A673 (cell line): ENCODE measurements at regions not wholly inside any gene's neighbourhood (a gene's known extent, or its start where the extent isn't known, plus 50 kb on each side); places are given as distances from the start of the nearest gene placed in this dataset.

Experiments
- BruUV-seq: library from RNA; stranded (reverse); fragments of 400-500 nt; replicated peaks from 2 replicates; lab custom pipeline; 2021; lab: Mats Ljungman, UMichigan
- CTCF ChIA-PET: fragments of 300-600 bp; sonication (Branson Sonifier 250); formaldehyde crosslinking; loops from one replicate; lab custom pipeline; 2022; ENCODE audit warnings: antibody characterized with exemption; lab: Charles Lee
- POLR2A ChIA-PET: fragments of 300-600 bp; sonication (Branson Sonifier 250); formaldehyde crosslinking; loops from one replicate; lab custom pipeline; 2022; ENCODE audit warnings: antibody characterized with exemption; ENCODE audit not compliant: low non-redundant PET; lab: Charles Lee
- DNase-seq: peaks from one replicate; pipeline ENCODE4 v3.0.0-alpha.2; 2015; ENCODE audit warnings: low spot score
- H3K27ac ChIP-seq: fragments of 200-600 bp; sonication (generic); 2 replicates; pipeline ENCODE4 v1.5.1; 2016; ENCODE audit warnings: mixed run types, low read depth, mild to moderate bottlenecking, mixed read lengths, antibody characterized with exemption, low read length; ENCODE audit not compliant: poor library complexity, severe bottlenecking
- H3K27me3 ChIP-seq: fragments of 200-600 bp; sonication (generic); replicated peaks from 2 replicates; pipeline ENCODE4 v1.6.1; 2017; ENCODE audit warnings: mixed run types, low read depth, mild to moderate bottlenecking, mixed read lengths, antibody characterized with exemption, low read length; ENCODE audit not compliant: insufficient read depth, poor library complexity
- H3K36me3 ChIP-seq: fragments of 200-600 bp; sonication (generic); 2 replicates; pipeline ENCODE4 v1.6.1; 2016; ENCODE audit warnings: mixed run types, mild to moderate bottlenecking, mixed read lengths, antibody characterized with exemption, low read length; ENCODE audit not compliant: insufficient read depth, poor library complexity, severe bottlenecking
- H3K4me1 ChIP-seq: fragments of 200-600 bp; sonication (generic); 2 replicates; pipeline ENCODE4 v1.6.1; 2017; ENCODE audit warnings: mixed run types, mild to moderate bottlenecking, mixed read lengths, antibody characterized with exemption, low read length; ENCODE audit not compliant: insufficient read depth, poor library complexity, severe bottlenecking
- H3K4me3 ChIP-seq: fragments of 200-600 bp; sonication (generic); 2 replicates; pipeline ENCODE4 v1.5.1; 2016; ENCODE audit warnings: low read depth, mixed run types, mild to moderate bottlenecking, mixed read lengths, low read length; ENCODE audit not compliant: poor library complexity, severe bottlenecking
- H3K9me3 ChIP-seq: fragments of 200-600 bp; sonication (generic); 2 replicates; pipeline ENCODE4 v1.6.1; 2016; ENCODE audit warnings: mixed run types, low read depth, mild to moderate bottlenecking, mixed read lengths, antibody characterized with exemption, low read length; ENCODE audit not compliant: poor library complexity, severe bottlenecking
- EZH2 ChIP-seq: fragments of 200-600 bp; sonication (generic); IDR thresholded peaks from 2 replicates; pipeline ENCODE4 v1.6.1; 2017; ENCODE audit warnings: borderline replicate concordance, low read depth, mild to moderate bottlenecking, mixed read lengths, antibody characterized with exemption, low read length; ENCODE audit not compliant: poor library complexity, severe bottlenecking
- intact Hi-C: fragments of 100-400 bp; cut with micrococcal nuclease; formaldehyde crosslinking; loops from one replicate; pipeline ENCODE4 v1.10.0; 2022; ENCODE audit not compliant: unreplicated experiment
- TF ChIP-seq, protein P1 (sequence below): fragments of 300-800, 200-600 bp; sonication (generic); conservative IDR thresholded peaks from 2 replicates; pipeline ENCODE4 v1.5.1; 2017; ENCODE audit warnings: low read depth, mild to moderate bottlenecking, antibody characterized with exemption, low read length, moderate library complexity, mixed read lengths

DNA sequence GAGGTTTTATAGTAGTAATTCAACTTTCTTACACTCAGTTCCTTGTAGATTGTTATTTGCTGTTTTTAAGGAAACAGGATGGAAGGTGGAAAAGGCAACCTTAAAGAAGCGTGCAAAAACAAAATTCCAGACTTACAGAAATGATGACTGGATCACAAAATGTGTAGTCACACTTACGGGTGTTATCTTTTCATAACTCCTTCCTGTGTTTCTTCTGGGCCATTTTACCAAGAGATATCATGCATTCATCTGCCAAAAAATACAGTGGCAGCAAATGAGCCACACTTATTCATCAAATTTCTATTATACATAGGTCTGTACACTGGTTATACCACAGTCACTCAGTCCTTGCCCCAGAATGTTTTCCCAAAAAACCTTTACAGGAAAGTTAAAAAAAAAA lies 94.3 kb upstream of the IL6 start:
- Histone ChIP-seq H3K4me1 (no peaks in the 10 kb centered on the region), H3K9me3 (no peaks in the 10 kb centered on the region), H3K27me3 (no peaks in the 10 kb centered on the region), H3K27ac (no peak overlapping the region), H3K4me3 (no peak overlapping the region), H3K36me3 (no peaks in the 10 kb centered on the region)
- CTCF ChIA-PET = no interaction called here
- intact Hi-C loops = no loop called here
- POLR2A ChIA-PET = no interaction called here
- BruUV-seq = no TSS peak
- no peak for DNase-seq
- TF ChIP-seq, protein P1, sequence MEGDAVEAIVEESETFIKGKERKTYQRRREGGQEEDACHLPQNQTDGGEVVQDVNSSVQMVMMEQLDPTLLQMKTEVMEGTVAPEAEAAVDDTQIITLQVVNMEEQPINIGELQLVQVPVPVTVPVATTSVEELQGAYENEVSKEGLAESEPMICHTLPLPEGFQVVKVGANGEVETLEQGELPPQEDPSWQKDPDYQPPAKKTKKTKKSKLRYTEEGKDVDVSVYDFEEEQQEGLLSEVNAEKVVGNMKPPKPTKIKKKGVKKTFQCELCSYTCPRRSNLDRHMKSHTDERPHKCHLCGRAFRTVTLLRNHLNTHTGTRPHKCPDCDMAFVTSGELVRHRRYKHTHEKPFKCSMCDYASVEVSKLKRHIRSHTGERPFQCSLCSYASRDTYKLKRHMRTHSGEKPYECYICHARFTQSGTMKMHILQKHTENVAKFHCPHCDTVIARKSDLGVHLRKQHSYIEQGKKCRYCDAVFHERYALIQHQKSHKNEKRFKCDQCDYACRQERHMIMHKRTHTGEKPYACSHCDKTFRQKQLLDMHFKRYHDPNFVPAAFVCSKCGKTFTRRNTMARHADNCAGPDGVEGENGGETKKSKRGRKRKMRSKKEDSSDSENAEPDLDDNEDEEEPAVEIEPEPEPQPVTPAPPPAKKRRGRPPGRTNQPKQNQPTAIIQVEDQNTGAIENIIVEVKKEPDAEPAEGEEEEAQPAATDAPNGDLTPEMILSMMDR = no peak
- TF ChIP-seq EZH2 = no peak

DNA sequence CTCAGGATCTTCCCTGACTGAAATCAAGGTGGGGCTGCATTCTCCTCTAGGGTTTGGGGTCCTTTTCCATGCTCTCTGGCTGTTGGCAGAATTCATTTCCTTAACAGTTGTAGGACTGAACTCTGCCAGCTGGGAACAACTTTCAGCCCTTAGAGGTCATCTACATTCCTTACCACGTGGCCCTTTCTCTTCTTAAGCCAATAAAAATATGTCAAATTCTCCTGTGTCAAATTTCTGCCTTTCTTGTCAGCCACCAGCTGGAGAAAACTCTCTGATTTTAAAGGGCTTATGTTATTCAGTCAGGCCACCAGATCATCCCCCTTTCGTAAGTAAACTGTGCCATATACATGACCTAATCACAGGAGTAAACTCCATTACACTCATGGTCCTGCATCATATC lies 95.3 kb upstream of the IL6 start:
- no peaks in the 10 kb centered on the region for H3K4me1 ChIP-seq
- CTCF ChIA-PET = no interaction called here
- no peak overlapping the region for H3K4me3 ChIP-seq
- H3K36me3 ChIP-seq = no peaks in the 10 kb centered on the region
- H3K9me3 ChIP-seq = no peaks in the 10 kb centered on the region
- intact Hi-C loops = no loop called here
- TF ChIP-seq, protein P1 = no peak
- no peak for DNase-seq
- no TSS peak for BruUV-seq
- POLR2A ChIA-PET = no interaction called here
- no peaks in the 10 kb centered on the region for H3K27me3 ChIP-seq
- no peak overlapping the region for H3K27ac ChIP-seq

GRCh38 chr7:22630069-22630468 lies 96.9 kb upstream of the IL6 start:
- no peaks in the 10 kb centered on the region for H3K36me3 ChIP-seq
- intact Hi-C loops = no loop called here
- H3K9me3 ChIP-seq = no peaks in the 10 kb centered on the region
- CTCF ChIA-PET = no interaction called here
- H3K27me3 ChIP-seq = no peaks in the 10 kb centered on the region
- no peak for DNase-seq
- POLR2A ChIA-PET = no interaction called here
- TF ChIP-seq EZH2 = no peak
- TF ChIP-seq, protein P1 = no peak
- no peak overlapping the region for H3K27ac ChIP-seq
- no peaks in the 10 kb centered on the region for H3K4me1 ChIP-seq
- no TSS peak for BruUV-seq
- no peak overlapping the region for H3K4me3 ChIP-seq
